K562 (cell line): ENCODE measurements at regions not wholly inside any gene's neighbourhood (a gene's known extent, or its start where the extent isn't known, plus 50 kb on each side); places are given as distances from the start of the nearest gene placed in this dataset.

ENCODE experiments used
- ARID2 ChIP-seq: fragments of 450-650 bp; IDR thresholded peaks from 2 replicates; pipeline ENCODE4 v1.6.1; 2017; ENCODE audit warnings: antibody characterized with exemption, mild to moderate bottlenecking
- CREM ChIP-seq: IDR thresholded peaks from 2 replicates; pipeline ENCODE4 v1.6.1; 2014; ENCODE audit warnings: antibody characterized with exemption, low read depth
- EZH2 ChIP-seq: IDR thresholded peaks from 2 replicates; pipeline ENCODE4 v1.6.1; 2012; ENCODE audit warnings: low read depth, mild to moderate bottlenecking, inconsistent platforms, low read length, borderline replicate concordance
- TF ChIP-seq, protein P1 (sequence below): fragments of 150-350 bp; conservative IDR thresholded peaks from 2 replicates; pipeline ENCODE4 v1.6.1; 2014; ENCODE audit warnings: low read length
- TF ChIP-seq, protein P2 (sequence below), 3 experiments: IDR thresholded peaks in 2 of 3; conservative IDR thresholded peaks in 1 of 3; 2 replicates each; pipeline ENCODE4 v1.5.1; 2011 to 2012; ENCODE audit warnings: low read length in 3 of 3, mild to moderate bottlenecking in 3 of 3, control low read depth in 2 of 3, improper control_type of control experiment in 1 of 3, inconsistent platforms in 1 of 3, low read depth in 1 of 3, mixed read lengths in 1 of 3, moderate library complexity in 1 of 3; ENCODE audit not compliant: insufficient read depth in 2 of 3

DNA sequence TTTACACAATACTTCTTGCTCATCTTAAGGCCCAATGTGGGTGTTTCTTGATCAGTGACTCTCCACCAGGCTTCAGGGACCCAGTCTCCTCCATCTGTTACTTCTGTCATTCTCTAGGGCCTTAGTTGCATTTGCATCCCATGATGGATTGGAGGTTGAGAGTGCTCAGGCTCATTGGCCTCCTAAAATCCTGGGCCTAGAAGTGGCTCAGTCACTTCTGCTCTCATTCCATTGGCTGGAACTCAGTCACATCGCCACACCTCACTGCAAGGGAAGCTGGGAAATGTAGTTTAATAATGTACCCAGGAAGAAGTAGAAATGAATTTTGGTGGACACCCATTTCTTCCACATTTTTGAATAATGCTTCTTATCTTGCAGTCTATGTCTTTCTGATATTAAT, 223.5 kb downstream of the HRH4 start:
- TF ChIP-seq, protein P1, sequence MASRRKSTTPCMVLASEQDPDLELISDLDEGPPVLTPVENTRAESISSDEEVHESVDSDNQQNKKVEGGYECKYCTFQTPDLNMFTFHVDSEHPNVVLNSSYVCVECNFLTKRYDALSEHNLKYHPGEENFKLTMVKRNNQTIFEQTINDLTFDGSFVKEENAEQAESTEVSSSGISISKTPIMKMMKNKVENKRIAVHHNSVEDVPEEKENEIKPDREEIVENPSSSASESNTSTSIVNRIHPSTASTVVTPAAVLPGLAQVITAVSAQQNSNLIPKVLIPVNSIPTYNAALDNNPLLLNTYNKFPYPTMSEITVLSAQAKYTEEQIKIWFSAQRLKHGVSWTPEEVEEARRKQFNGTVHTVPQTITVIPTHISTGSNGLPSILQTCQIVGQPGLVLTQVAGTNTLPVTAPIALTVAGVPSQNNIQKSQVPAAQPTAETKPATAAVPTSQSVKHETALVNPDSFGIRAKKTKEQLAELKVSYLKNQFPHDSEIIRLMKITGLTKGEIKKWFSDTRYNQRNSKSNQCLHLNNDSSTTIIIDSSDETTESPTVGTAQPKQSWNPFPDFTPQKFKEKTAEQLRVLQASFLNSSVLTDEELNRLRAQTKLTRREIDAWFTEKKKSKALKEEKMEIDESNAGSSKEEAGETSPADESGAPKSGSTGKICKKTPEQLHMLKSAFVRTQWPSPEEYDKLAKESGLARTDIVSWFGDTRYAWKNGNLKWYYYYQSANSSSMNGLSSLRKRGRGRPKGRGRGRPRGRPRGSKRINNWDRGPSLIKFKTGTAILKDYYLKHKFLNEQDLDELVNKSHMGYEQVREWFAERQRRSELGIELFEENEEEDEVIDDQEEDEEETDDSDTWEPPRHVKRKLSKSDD: no peak
- TF ChIP-seq ARID2 (no peak), CREM (no peak), EZH2 (no peak)
- TF ChIP-seq, protein P2, sequence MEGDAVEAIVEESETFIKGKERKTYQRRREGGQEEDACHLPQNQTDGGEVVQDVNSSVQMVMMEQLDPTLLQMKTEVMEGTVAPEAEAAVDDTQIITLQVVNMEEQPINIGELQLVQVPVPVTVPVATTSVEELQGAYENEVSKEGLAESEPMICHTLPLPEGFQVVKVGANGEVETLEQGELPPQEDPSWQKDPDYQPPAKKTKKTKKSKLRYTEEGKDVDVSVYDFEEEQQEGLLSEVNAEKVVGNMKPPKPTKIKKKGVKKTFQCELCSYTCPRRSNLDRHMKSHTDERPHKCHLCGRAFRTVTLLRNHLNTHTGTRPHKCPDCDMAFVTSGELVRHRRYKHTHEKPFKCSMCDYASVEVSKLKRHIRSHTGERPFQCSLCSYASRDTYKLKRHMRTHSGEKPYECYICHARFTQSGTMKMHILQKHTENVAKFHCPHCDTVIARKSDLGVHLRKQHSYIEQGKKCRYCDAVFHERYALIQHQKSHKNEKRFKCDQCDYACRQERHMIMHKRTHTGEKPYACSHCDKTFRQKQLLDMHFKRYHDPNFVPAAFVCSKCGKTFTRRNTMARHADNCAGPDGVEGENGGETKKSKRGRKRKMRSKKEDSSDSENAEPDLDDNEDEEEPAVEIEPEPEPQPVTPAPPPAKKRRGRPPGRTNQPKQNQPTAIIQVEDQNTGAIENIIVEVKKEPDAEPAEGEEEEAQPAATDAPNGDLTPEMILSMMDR (IDR thresholded peaks at IDR 0.05 in 2 of 3, conservative IDR thresholded peaks at IDR 0.05 in 1 of 3; ENCODE audit: insufficient read depth in 2 of 3, low read depth in 1 of 3, low read length in 3 of 3): no peak
